Transverse colon (tissue), 4 donors: ENCODE measurements at regions not wholly inside any gene's neighbourhood (a gene's known extent, or its start where the extent isn't known, plus 50 kb on each side); places are given as distances from the start of the nearest gene placed in this dataset.

Experiments
- DNase-seq: peaks from one replicate; pipeline ENCODE4 v3.0.0-alpha.2; 2019
- H3K27ac ChIP-seq, 4 donors: fragments of 200-600 bp; sonication (generic); 2 replicates each; pipeline ENCODE4 v1.5.1; 2016 to 2018; ENCODE audit warnings: inconsistent platforms in 4 of 4
- H3K27me3 ChIP-seq: fragments of 200-600 bp; sonication (generic); 2 replicates; pipeline ENCODE4 v1.5.1; 2017; ENCODE audit warnings: inconsistent platforms
- H3K36me3 ChIP-seq, 4 donors: fragments of 200-600 bp; sonication (generic); 2 replicates each; pipeline ENCODE4 v1.5.1; 2017 to 2019; ENCODE audit warnings: inconsistent platforms in 4 of 4
- H3K4me1 ChIP-seq, 4 donors: fragments of 200-600 bp; sonication (generic); 2 replicates each; pipeline ENCODE4 v1.5.1; 2017 to 2020; ENCODE audit warnings: inconsistent platforms in 4 of 4
- H3K4me3 ChIP-seq, 4 donors: fragments of 200-600 bp; sonication (generic); 1 replicate in 1 of 4; 2 replicates in 3 of 4; pipeline versions ENCODE4 v1.5.1 to v1.6.1; 2017 to 2019; ENCODE audit warnings: inconsistent platforms in 4 of 4
- H3K9me3 ChIP-seq, 2 donors: fragments of 200-600 bp; sonication (generic); 2 replicates each; pipeline ENCODE4 v1.5.1; 2017 to 2019; ENCODE audit warnings: inconsistent platforms in 2 of 2
- EP300 ChIP-seq: sonication (generic); formaldehyde crosslinking; IDR thresholded peaks from one replicate; pipeline ENCODE4 v1.6.1; 2017; ENCODE audit warnings: antibody characterized with exemption, low read depth
- POLR2A ChIP-seq: fragments of 450-650 bp; IDR thresholded peaks from one replicate; pipeline ENCODE4 v1.6.1; 2016; ENCODE audit warnings: antibody characterized with exemption, mild to moderate bottlenecking, moderate library complexity
- POLR2AphosphoS5 ChIP-seq, 3 donors: sonication (generic); formaldehyde crosslinking; IDR thresholded peaks; one replicate each; pipeline ENCODE4 v1.6.1; 2016; ENCODE audit warnings: antibody characterized with exemption in 3 of 3
- WGBS, 2 donors: methylation state at CpG; one replicate each; pipeline ENCODE4 v1.1.5; 2018; ENCODE audit warnings: low coverage in 1 of 2; 5-methylcytosine and 5-hydroxymethylcytosine counted together
- in situ Hi-C, 4 donors: fragments of 200-750 bp; cut with MboI; loops; one replicate each; pipeline versions ENCODE4 v1.15.0 to v1.15.1; 2017; ENCODE audit warnings: low sequenced_read_pairs in 3 of 4, low pct_ligation_motif_present in 1 of 4, low pct_unique_long_range_greater_than_20kb in 1 of 4
- intact Hi-C: fragments of 100-400 bp; cut with DNase I; formaldehyde crosslinking; loops from one replicate; pipeline ENCODE4 v1.15.1; 2023; ENCODE audit warnings: low total_unique reads
- TF ChIP-seq, protein P1 (sequence below), 5 experiments: fragments of 200-600 bp in 3 of 5; fragments of 450-650 bp in 2 of 5; sonication (generic) in 3 of 5; IDR thresholded peaks; 1 replicate in 2 of 5; 2 replicates in 3 of 5; pipeline ENCODE4 v1.5.1; 2016 to 2017; ENCODE audit warnings: antibody characterized with exemption in 5 of 5, inconsistent platforms in 3 of 5, mild to moderate bottlenecking in 2 of 5, moderate library complexity in 1 of 5

DNA sequence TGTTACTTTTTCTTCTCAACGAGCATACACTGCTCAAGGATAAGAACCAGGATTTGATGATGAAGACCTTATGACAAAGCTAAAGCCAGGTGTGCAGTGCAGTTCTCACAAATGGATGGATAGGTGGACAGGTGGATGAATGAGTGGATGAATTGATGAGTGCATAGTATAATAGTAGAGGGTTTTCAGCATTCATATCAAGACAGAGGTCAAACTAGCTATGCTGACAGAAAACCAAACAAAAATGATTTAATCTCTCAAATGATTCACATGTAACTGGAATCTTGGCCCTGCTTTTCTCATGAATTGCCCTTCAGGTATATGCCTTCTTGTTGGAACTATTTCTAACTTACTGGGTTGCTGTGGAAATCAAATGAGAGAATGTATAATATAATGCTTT is 240.9 kb downstream of the BCAT1 start:
- no peak overlapping the region for H3K4me3 ChIP-seq
- intact Hi-C loops (loop anchor here (5.0 kb wide), 1 partner anchor 1901 kb away; no protein-coding TSS in a partner anchor), in situ Hi-C loops (no loop called here)
- H3K9me3 ChIP-seq = no peaks in the 10 kb centered on the region
- H3K4me1 ChIP-seq = no peaks in the 10 kb centered on the region
- DNase-seq = no peak
- H3K27me3 ChIP-seq = no peaks in the 10 kb centered on the region
- WGBS, 2 donors = 3 to 63% methylated on average over 1 of the region's 1 CpG
- no peak overlapping the region for H3K27ac ChIP-seq
- no peaks in the 10 kb centered on the region for H3K36me3 ChIP-seq
- no peak for TF ChIP-seq EP300
- TF ChIP-seq, protein P1, sequence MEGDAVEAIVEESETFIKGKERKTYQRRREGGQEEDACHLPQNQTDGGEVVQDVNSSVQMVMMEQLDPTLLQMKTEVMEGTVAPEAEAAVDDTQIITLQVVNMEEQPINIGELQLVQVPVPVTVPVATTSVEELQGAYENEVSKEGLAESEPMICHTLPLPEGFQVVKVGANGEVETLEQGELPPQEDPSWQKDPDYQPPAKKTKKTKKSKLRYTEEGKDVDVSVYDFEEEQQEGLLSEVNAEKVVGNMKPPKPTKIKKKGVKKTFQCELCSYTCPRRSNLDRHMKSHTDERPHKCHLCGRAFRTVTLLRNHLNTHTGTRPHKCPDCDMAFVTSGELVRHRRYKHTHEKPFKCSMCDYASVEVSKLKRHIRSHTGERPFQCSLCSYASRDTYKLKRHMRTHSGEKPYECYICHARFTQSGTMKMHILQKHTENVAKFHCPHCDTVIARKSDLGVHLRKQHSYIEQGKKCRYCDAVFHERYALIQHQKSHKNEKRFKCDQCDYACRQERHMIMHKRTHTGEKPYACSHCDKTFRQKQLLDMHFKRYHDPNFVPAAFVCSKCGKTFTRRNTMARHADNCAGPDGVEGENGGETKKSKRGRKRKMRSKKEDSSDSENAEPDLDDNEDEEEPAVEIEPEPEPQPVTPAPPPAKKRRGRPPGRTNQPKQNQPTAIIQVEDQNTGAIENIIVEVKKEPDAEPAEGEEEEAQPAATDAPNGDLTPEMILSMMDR (IDR thresholded peaks at IDR 0.05) = no peak
- no peak for TF ChIP-seq POLR2A
- no peak for TF ChIP-seq POLR2AphosphoS5 (IDR thresholded peaks at IDR 0.05)

GRCh38 chr12:24707334-24707733 is 241.6 kb downstream of the BCAT1 start:
- in situ Hi-C loops = no loop called here
- Histone ChIP-seq H3K36me3 (no peaks in the 10 kb centered on the region), H3K4me3 (no peak overlapping the region), H3K4me1 (no peaks in the 10 kb centered on the region), H3K27ac (no peak overlapping the region), H3K27me3 (no peaks in the 10 kb centered on the region), H3K9me3 (no peaks in the 10 kb centered on the region)
- TF ChIP-seq, protein P1 (IDR thresholded peaks at IDR 0.05) = no peak
- no peak for TF ChIP-seq POLR2AphosphoS5 (IDR thresholded peaks at IDR 0.05)
- no peak for TF ChIP-seq POLR2A
- TF ChIP-seq EP300 = no peak
- intact Hi-C loops = loop anchor here (5.0 kb wide), 1 partner anchor 1900 kb away; no protein-coding TSS in a partner anchor
- 57% methylated on average over 1 of the region's 1 CpG for WGBS, 2 donors
- DNase-seq = no peak

DNA sequence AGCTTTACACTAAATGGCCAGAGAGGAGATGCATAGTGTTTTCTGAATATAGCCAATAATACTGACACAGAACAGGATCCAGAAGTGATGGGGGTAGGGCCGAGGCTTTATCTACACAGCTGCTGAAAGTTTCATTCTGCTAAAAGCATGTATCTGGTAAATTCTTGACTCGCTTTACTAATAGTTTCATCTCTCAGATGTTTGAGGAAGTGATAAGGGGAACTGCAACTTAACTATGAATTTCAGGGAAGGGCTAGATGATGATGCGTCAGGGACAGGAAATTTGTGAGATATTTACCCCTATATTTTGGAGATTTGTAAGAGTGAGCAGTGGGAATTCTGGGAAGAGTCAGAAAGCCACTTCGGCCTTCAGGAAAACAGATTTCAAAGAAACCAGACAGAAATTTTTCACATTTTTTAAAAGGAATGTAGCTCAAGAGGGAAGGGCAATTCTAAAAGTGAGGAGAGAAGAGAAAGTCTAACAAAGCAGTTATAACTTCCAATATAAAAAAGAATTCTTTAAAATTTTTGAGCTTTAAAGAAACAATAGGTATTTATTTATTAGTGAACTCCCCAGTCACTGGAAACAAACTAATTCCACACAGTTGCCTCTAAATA is 243.1 kb downstream of the BCAT1 start:
- Histone ChIP-seq H3K36me3 (no peaks in the 10 kb centered on the region), H3K9me3 (no peaks in the 10 kb centered on the region), H3K27ac (no peak overlapping the region), H3K27me3 (no peaks in the 10 kb centered on the region), H3K4me3 (no peak overlapping the region), H3K4me1 (no peaks in the 10 kb centered on the region)
- in situ Hi-C loops (no loop called here), intact Hi-C loops (loop anchor here (5.0 kb wide), 1 partner anchor 1899 kb away; no protein-coding TSS in a partner anchor)
- DNase-seq = peak; percentile 27
- 47 to 50% methylated on average over 4 of the region's 4 CpGs for WGBS, 2 donors
- TF ChIP-seq EP300 = no peak
- no peak for TF ChIP-seq POLR2A
- TF ChIP-seq, protein P1 (IDR thresholded peaks at IDR 0.05) = no peak
- no peak for TF ChIP-seq POLR2AphosphoS5 (IDR thresholded peaks at IDR 0.05)

DNA sequence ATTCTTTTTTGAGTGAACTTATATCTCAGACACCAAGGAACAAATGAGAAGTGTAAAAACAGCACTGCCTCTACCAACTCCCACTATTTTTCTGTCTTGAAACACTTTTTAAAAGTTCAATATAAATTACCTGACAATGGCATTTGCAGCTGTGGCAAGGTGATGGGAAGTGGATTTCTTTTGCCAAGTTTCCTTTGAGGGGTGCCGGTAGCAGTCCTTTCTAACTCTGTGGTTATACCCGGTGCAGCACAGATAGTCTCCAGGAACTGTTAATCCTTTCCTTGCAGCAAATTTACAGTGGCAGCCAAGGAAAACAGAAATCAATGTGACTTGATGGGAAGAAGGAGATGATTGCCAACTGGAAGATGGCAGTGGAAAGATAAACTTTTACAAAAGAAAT is 243.7 kb downstream of the BCAT1 start:
- intact Hi-C loops (loop anchor here (5.0 kb wide), 1 partner anchor 1898 kb away; no protein-coding TSS in a partner anchor), in situ Hi-C loops (no loop called here)
- H3K27ac ChIP-seq = no peak overlapping the region

More for the DNA sequence above, 243.7 kb downstream of the BCAT1 start:
- H3K4me1 ChIP-seq = no peaks in the 10 kb centered on the region
- H3K4me3 ChIP-seq = no peak overlapping the region
- WGBS, 2 donors = 32 to 42% methylated on average over 2 of the region's 2 CpGs
- no peaks in the 10 kb centered on the region for H3K36me3 ChIP-seq
- TF ChIP-seq, protein P1 (IDR thresholded peaks at IDR 0.05) = no peak
- TF ChIP-seq POLR2AphosphoS5 (IDR thresholded peaks at IDR 0.05) (no peak), POLR2A (no peak), EP300 (no peak)
- DNase-seq = no peak
- H3K27me3 ChIP-seq = no peaks in the 10 kb centered on the region
- H3K9me3 ChIP-seq = no peaks in the 10 kb centered on the region
